Thoracic aorta (tissue), 2 donors: ENCODE measurements at regions not wholly inside any gene's neighbourhood (a gene's known extent, or its start where the extent isn't known, plus 50 kb on each side); places are given as distances from the start of the nearest gene placed in this dataset.

ENCODE experiments used
- ATAC-seq: fragments of 150-250 bp; one replicate; pipeline ENCODE4 v1.8.0; 2017; ENCODE audit warnings: low read depth; ENCODE audit not compliant: insufficient number of reproducible peaks, low FRiP score
- DNase-seq: peaks from one replicate; pipeline ENCODE4 v3.0.0-alpha.2; 2020; ENCODE audit warnings: low spot score
- H3K27ac ChIP-seq, 2 donors: fragments of 200-600 bp; sonication (generic); 1 replicate in 1 of 2; 2 replicates in 1 of 2; pipeline ENCODE4 v1.5.1; 2016; ENCODE audit warnings: mild to moderate bottlenecking in 2 of 2, moderate library complexity in 2 of 2
- H3K27me3 ChIP-seq: fragments of 200-600 bp; sonication (generic); replicated peaks from 2 replicates; pipeline ENCODE4 v1.6.0; 2016; ENCODE audit warnings: mild to moderate bottlenecking; ENCODE audit not compliant: insufficient read depth
- H3K36me3 ChIP-seq: fragments of 200-600 bp; sonication (generic); one replicate; pipeline ENCODE4 v1.5.1; 2016
- H3K4me1 ChIP-seq, 2 donors: fragments of 200-600 bp; sonication (generic); 1 replicate in 1 of 2; 2 replicates in 1 of 2; pipeline versions ENCODE4 v1.5.1 to v1.6.0; 2016; ENCODE audit warnings: low read depth in 2 of 2, mild to moderate bottlenecking in 1 of 2; ENCODE audit not compliant: control insufficient read depth in 1 of 2
- H3K4me3 ChIP-seq: fragments of 200-600 bp; sonication (generic); 2 replicates; pipeline ENCODE4 v1.5.1; 2016; ENCODE audit warnings: mild to moderate bottlenecking
- H3K9me3 ChIP-seq: fragments of 200-600 bp; sonication (generic); 2 replicates; pipeline ENCODE4 v1.5.1; 2016
- CTCF ChIP-seq: fragments of 200-600 bp; sonication (generic); IDR thresholded peaks from one replicate; pipeline ENCODE4 v1.5.1; 2019; ENCODE audit warnings: antibody characterized with exemption

GRCh38 chr16:65725156-65725845, 603.4 kb upstream of the CDH11 start:
- Histone ChIP-seq H3K9me3 (no peaks in the 10 kb centered on the region), H3K36me3 (no peaks in the 10 kb centered on the region), H3K4me3 (no peak overlapping the region), H3K27me3 (no peaks in the 10 kb centered on the region), H3K4me1 (peaks cover 0 to 13% of the 10 kb centered on the region in 2 donors), H3K27ac (no peak overlapping the region)
- TF ChIP-seq CTCF: no peak
- no peak for DNase-seq
- ATAC-seq: no peak

- DNase-seq: no peak
- Histone ChIP-seq H3K27ac (no peak overlapping the region), H3K4me3 (no peak overlapping the region), H3K36me3 (no peaks in the 10 kb centered on the region), H3K27me3 (no peaks in the 10 kb centered on the region), H3K9me3 (no peaks in the 10 kb centered on the region), H3K4me1 (peaks cover 0 to 13% of the 10 kb centered on the region in 2 donors)
- ATAC-seq: no peak
- TF ChIP-seq CTCF: no peak
Observed at GRCh38 chr16:65722429-65722828, 600.6 kb upstream of the CDH11 start.

- Histone ChIP-seq H3K4me1 (no peaks in the 10 kb centered on the region), H3K36me3 (no peaks in the 10 kb centered on the region), H3K4me3 (no peak overlapping the region), H3K9me3 (no peaks in the 10 kb centered on the region), H3K27ac (no peak overlapping the region), H3K27me3 (no peaks in the 10 kb centered on the region)
- DNase-seq: no peak
- TF ChIP-seq CTCF: no peak
- ATAC-seq: no peak
Observed at GRCh38 chr16:65717846-65718245, 596.0 kb upstream of the CDH11 start.

- H3K36me3 ChIP-seq: no peaks in the 10 kb centered on the region
- no peaks in the 10 kb centered on the region for H3K9me3 ChIP-seq
- no peaks in the 10 kb centered on the region for H3K27me3 ChIP-seq
- no peak overlapping the region for H3K27ac ChIP-seq
- DNase-seq (no peak), ATAC-seq (no peak)
- no peak for TF ChIP-seq CTCF
- H3K4me3 ChIP-seq: no peak overlapping the region
- H3K4me1 ChIP-seq: no peaks in the 10 kb centered on the region
Observed at GRCh38 chr16:65716737-65717700, 595.2 kb upstream of the CDH11 start.

GRCh38 chr16:65713181-65713808, 591.4 kb upstream of the CDH11 start:
- no peak for TF ChIP-seq CTCF
- Histone ChIP-seq H3K27me3 (no peaks in the 10 kb centered on the region), H3K9me3 (no peaks in the 10 kb centered on the region), H3K27ac (no peak overlapping the region), H3K4me1 (no peaks in the 10 kb centered on the region), H3K4me3 (no peak overlapping the region), H3K36me3 (no peaks in the 10 kb centered on the region)
- no peak for ATAC-seq
- no peak for DNase-seq
